Left colon (tissue), 2 donors: ENCODE measurements at regions not wholly inside any gene's neighbourhood (a gene's known extent, or its start where the extent isn't known, plus 50 kb on each side); places are given as distances from the start of the nearest gene placed in this dataset.

ENCODE experiments used
- ATAC-seq: fragments of 200-7000 bp; cut with Tn5 transposase; one replicate; pipeline ENCODE4 v1.9.1; 2020; ENCODE audit warnings: mild to moderate bottlenecking, moderate library complexity
- DNase-seq, 2 donors: peaks; one replicate each; pipeline ENCODE4 v3.0.0-alpha.2; 2020
- intact Hi-C, 2 donors: fragments of 100-400 bp; cut with DNase I in 1 of 2; cut with micrococcal nuclease in 1 of 2; formaldehyde crosslinking; loops; one replicate each; pipeline versions ENCODE4 v1.11.2 to v1.14.0; 2022; cut with DNase I, micrococcal nuclease
- donor health status: DM: no; HTN: no; CAD: no.
- donor health status: DM: yes; HTN: yes; CAD: no.

DNA sequence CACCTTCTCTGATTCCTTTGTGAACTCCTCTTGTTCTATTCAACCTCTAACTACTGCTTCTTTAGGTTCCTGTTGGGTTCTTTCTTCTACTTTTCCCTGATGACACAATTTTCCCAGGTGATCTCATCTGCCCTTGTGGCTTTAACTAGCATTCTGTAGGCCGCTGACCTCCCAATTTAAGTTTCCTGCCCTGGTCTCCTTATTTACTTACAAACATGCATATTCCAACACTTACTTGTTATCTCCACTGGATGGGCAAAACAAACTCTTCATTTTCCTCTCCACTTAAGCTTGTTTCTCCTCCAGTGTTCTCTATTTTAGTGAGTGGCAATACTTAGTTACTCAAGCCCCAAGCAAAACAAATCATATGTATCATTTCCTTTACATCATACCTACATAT, 734.5 kb downstream of the METTL15 start:
- DNase-seq (no peak), ATAC-seq (no peak)
- intact Hi-C loops, result no loop called here

DNA sequence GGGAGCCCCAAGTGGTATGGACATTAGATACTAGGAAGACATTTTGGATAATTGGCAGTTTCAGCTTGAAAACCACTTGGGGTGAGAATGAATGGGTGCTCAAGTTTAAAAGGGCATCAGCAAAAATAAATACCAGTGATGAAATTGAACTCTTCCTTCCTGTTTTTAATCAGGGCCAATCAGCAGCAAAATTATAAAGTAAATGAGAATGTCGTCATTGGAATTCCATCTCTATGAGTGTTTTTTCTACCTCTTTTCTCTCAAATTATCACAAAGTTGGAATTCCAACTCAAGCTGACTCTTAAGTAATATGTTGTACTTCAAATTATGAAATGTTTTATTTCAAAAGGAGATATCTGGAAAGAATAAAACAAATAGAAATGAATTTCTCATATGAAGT, 730.6 kb downstream of the METTL15 start:
- intact Hi-C loops, result no loop called here
- DNase-seq, result no peak
- no peak for ATAC-seq

DNA sequence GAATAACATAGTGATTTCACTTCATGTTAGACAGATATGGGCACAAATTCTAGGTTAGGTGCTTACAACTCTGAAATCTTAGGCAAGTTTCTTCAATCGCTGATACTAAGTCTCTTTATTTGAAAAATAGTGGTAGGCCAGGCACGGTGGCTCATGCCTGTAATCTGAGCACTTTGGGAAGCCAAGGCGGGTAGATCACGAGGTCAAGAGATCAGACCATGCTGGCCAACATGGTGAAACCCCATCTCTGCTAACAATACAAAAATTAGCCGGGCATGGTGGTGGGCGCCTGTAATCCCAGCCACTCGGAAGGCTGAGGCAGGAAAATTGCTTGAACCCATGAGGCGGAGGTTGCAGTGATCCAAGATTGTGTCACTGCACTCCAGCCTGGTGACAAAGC, 729.4 kb downstream of the METTL15 start:
- ATAC-seq (no peak), DNase-seq (no peak)
- intact Hi-C loops, result no loop called here

DNA sequence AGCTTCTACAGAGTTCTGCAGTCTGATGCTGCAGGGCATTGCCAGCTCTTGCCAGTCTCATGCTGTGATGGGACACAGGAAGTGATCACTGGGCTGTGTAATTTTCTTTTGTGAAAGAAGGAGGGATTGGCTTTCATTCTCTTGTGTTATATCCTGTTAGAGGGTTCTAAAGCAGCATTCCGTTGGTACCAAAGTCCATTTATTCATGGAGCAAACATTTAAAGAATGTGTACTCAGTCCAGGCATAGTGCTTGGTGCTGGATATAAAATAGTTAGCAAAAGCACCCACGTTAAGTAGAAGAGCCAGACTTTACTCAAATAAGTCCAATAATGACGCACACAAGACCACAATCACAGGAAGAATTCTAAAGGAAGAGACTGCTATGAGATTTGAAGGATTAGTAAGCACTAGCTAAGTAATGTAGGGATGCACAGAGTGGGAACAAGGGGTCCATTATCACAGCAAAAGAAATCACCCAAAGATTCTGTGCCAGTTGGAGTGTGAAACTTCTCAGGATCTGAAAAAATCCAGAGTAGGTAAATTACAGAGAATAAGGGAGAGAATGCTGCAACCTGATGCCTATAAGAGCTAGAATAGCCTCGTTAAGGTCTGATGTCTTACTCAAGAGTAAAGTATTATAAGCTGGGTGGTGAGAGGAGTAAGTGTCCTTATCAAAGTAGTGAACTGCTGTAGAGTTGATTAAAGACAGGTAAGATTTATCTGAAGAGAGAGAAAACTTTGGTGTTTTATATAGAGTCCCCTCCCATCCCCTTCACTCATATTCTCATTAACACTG, 728.3 kb downstream of the METTL15 start:
- intact Hi-C loops, result no loop called here
- DNase-seq, result no peak
- ATAC-seq, result no peak

DNA sequence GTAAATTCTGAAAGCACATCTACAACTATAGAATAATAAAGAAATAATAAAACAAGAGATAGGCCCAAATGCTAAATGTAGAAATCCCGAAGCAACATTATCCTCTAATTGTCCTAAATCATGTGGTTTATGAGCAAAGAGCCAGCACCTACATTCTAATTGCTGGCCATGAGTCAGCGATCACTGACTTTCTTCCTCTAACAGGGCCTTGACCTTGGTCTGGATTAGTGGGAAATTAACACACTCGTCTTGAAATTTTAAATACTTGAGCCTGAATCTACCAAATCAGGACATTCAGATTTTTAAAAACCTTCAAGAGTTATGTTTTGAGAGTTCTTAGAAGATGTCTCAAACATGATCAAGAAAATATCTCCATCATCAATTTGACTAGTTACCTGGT, 727.6 kb downstream of the METTL15 start:
- ATAC-seq (no peak), DNase-seq (no peak)
- intact Hi-C loops, result no loop called here

DNA sequence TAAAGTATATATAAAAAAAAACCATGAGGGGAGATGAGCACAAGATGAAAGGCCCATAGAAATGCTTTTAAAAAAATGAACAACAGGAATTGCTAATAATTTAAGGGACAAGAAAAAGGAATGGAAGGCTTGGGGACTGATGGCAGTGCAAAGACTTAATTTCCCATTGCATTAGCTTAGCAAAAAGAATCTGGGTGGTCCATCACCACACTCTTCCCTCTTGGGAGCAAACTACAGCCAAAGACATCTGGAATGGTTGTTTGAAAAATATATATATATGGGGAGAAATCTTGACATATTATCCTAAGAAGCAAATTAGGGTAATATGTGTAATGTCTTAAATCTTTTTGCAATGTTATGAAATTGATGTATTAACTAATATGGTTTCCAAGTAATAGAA, 727.1 kb downstream of the METTL15 start:
- intact Hi-C loops, result no loop called here
- no peak for DNase-seq
- ATAC-seq, result no peak

DNA sequence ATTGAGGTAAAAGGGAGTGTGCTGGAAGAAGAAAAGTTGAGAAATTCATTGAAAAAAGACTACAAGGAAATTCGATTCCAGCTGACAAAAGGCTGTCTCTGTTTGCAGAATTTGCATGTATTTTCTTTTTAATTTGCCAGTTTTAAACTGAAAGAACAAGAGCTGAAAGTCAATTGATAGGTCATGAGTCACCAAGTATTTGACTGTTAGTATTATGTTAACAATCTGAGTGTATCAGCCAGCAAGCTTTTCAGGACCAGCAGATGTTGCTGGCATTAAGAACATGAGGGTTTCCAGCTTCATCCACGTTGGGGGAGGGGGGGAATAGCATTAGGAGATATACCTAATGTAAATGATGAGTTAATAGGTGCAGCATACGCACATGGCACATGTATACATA, 726.7 kb downstream of the METTL15 start:
- no peak for DNase-seq
- intact Hi-C loops, result no loop called here
- no peak for ATAC-seq

DNA sequence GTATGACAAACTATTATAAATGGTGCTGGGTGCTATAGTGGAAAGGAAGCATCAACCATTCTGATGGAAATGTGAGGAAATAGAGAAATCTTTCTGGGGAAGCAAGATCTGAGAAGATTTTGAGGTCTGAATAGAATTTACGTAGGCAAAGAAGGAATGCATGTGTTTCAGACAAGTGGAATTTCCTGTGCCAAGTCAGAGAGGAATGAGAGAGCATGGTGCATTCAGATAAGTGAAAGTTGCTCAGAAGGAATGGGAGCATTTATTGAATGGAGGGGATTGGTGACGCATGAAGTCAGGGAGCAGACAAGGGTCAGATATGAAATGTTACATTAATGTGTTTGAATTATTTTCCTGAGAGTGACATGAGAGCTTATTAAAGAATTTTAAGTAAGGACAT, 725.5 kb downstream of the METTL15 start:
- intact Hi-C loops, result no loop called here
- no peak for DNase-seq
- no peak for ATAC-seq

DNA sequence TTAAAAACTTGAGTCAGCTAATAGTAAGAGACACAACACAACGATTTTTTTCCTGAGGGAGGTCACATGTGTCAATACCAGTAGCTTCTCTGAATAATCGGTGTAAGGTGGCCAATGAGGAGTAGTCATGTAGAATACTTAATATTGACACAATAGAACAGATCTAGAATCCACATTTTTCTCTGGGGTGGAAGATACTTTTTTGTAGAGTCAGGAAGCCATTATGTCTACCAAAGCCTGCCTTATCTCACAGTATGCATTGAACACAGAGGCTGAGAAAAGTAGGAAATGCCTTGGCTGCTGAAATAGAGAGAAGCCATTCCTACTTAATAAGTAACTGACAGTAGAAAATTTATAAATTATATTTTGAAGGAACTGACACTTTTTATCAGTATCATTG, 725.0 kb downstream of the METTL15 start:
- DNase-seq, result no peak
- ATAC-seq, result no peak
- intact Hi-C loops, result no loop called here

DNA sequence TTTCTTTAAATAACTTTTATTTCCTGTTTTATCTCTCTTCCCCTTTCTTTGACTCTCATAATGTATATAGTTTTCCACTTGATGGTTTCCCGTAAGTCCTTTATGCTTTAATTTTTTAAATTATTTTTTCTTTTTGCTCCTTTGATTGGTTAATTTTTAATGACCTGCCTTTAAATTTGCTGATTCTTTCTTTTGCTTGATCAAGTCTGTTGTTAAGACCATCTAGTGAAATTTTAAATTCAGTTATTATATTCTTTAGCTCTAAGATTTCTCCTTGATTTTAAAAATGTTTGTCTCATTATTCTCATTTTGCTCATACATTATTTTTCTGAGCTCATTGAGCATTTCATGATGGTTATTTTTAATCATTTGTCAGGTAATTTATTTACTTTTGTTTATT, 718.6 kb downstream of the METTL15 start:
- ATAC-seq (no peak), DNase-seq (no peak)
- intact Hi-C loops, result no loop called here

DNA sequence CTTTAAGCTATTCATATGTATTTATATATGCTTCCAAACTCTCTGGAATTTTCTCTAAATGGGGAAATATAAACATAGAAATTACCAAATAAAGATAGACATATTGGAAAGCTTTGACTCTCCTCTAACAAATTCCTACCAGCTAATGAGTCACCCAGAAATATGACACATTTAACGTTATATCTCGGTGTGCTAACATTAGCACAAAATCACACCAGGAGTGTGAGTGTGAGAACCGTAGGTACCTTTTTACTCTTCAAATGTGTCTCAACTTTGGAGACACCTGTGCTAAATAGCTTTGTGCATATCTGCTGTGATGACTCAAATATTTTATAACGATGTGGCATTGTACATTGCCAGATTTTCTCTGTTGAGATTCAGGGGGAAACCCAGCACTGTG, 714.4 kb downstream of the METTL15 start:
- no peak for ATAC-seq
- intact Hi-C loops, result no loop called here
- DNase-seq, result no peak

DNA sequence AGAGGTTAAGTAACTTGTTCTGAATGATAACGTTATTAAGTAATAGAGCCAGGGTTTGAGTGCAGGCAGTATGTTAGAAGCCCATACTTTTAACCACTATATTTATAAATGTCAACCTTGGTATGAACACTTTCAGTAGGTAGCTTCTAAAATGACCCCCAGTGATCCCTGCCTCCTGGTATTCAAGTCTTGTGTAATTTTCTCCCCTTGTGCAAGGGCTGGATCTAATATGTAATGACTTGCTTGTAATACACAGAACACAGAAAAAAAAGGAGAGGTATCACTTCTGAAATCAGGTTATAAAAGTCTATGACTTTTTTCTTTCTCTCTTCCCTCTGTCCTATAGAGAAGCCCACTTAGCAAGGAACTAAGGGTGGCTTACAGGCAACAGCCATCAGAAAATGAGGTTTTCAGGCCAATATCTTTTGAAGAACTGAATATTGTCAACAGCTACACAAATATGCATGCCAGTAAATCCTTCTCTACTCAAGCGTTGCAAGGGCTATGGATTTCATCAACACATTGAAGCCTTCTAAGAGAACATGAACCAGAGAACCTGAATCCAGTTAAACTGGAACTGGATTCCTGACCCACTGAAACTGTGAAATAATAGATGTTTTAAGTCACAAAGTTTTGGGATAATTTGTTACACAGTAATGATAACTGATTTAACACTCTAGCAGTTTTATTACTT, 712.3 kb downstream of the METTL15 start:
- intact Hi-C loops, result no loop called here
- ATAC-seq, result no peak
- DNase-seq, result no peak

DNA sequence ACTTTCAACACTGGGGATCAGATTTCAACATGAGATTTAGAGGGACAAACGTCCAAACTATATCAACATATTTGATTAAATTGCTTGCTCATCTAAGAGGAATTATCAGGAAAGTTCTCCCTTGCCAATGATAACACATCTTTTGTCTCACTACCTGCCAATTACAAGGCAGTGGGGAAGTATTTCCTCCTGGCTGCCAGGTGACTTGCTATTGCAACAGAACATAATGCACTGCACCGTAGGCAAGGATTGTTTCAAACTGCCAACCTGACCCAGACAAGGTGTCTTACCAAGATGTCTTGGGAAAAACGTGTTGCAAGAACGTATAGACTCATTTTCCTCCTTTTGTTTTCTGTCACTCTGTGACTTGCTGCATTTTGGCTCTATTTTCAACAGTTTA, 711.6 kb downstream of the METTL15 start:
- DNase-seq (no peak), ATAC-seq (no peak)
- intact Hi-C loops, result no loop called here

DNA sequence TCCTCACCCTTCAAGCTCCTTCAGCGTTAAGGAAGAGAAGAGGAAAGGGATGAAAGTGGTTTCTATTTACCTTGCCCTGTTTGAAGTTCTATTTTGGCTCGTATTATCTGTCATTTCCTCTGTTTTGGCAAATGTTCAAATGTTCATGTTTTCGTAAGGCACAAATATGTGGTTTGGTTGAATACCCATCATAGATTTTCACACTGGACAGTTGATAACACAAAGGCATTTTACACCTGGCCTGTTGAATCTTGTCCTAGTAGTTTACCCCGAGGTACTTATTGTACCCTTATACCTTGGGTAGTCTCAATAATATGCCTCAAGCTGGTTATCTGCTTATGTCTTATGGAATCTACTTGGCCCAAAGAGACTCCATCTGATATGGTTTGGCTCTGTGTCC, 706.9 kb downstream of the METTL15 start:
- intact Hi-C loops, result no loop called here
- DNase-seq (no peak), ATAC-seq (no peak)

DNA sequence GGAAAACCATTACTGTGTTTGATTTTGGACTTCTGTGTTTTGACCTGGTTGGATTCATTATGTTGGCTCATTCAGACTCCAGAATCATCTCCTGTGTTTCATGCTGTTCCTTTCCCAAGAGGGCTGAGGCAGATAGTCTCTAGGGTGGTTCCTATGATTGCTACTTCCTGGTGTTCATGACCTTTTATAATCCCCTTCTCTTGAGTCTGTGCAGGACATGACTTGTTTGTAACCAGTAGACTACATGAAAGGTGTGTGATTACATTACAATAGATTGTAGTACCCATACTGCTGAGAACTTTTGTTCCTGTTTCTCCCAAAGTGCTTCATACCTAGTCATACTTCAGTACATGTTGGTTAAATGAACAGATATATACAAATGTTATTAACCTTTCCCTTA, 700.6 kb downstream of the METTL15 start:
- DNase-seq, result no peak
- ATAC-seq, result no peak
- intact Hi-C loops, result no loop called here

DNA sequence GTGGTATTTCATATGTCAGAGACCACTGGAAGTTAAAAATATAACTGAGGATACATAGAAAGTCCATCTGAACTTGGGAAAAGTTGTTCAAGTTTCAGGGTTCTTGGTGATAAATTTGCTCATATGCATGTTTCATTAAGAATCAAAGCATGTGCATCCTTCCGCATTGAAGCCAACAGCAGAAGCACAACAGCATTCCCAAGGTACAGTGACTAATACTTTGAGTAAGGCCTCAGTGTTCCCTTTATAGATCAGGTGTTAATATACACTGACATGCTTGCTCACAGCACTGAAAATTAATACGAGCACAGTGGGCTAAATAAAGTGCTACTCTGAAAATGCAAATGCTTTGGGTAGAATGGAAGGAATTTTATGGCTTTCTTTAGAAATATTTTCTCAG, 691.1 kb downstream of the METTL15 start:
- no peak for ATAC-seq
- intact Hi-C loops, result no loop called here
- no peak for DNase-seq

DNA sequence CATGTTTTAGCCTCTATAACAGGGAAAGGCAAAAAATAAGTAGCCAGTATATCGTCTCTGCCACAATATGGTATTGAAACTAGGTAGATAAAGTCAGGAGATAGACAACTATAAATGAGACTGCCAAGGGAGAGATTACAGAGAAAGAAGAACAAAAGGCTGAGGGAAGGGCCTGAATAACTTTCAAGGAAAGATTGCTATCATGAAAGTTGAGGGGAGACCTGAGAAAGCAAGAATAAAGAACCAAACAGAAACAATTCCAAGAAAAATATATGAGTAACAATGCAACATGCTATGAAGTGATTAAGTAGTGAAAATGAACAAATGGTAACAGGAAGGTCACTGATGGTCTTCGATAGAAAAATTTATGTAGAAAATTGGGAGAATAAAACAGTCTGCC, 690.1 kb downstream of the METTL15 start:
- ATAC-seq, result no peak
- intact Hi-C loops, result no loop called here

DNA sequence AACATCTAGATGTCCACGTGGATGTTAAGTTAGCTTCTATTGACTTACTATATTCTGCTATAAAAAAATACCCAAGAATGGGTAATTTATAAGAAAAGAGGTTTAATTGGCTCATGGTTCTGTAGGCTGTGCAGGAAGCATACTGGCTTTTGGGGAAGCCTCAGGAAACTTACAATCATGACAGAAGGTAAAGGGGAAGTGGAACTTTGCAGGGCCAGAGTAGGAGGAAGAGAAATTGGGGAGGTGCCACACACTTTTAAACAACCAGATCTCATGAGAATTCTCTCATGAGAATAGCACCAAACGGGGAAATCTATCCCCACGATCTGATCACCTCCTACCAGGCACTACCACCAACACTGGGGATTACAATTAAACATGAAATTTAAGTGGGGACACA, 689.3 kb downstream of the METTL15 start:
- no peak for DNase-seq
- intact Hi-C loops, result no loop called here
- no peak for ATAC-seq

More for the DNA sequence above, 690.1 kb downstream of the METTL15 start:
- DNase-seq, result no peak

DNA sequence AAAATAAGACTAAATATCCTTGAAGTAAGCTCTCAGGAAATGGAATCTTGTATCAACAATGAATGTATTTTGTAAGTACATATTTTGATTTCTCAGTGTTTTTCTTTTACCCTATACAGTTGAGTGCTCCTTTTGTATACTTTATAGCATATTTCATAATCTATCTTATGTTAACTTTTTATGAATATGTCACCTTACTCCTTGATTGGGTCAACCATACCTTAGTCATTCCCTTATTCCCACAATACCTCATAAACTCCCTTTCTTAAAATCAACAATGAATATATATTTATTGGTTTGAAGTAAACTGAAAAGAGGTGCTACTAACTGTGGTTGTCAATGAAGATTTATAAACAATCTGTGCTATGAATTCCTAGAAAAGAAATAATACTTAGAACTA, 686.2 kb downstream of the METTL15 start:
- DNase-seq (no peak), ATAC-seq (no peak)
- intact Hi-C loops, result no loop called here

DNA sequence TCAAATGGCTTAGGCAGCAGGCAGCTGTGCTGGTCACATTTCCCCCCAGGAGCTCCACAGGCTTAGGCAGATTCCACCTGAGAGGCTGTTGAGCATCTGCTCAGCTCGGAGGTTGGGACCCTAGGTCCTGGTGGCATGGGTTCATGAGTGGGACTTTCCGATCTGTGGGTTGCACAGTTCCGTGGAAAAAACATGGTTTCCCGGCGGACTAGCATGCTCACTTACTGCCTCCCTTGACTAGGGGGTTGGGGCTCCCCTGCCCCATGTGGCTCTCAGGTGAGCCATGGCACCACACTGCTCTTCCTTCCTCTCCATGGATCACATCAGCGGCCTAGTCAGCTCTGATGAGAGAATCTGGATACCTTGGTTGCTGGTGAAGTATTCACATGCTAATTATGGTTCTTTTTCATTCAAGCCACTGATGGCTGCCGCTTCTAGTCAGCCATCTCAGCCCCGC, 685.1 kb downstream of the METTL15 start:
- DNase-seq (no peak), ATAC-seq (no peak)
- intact Hi-C loops, result no loop called here

DNA sequence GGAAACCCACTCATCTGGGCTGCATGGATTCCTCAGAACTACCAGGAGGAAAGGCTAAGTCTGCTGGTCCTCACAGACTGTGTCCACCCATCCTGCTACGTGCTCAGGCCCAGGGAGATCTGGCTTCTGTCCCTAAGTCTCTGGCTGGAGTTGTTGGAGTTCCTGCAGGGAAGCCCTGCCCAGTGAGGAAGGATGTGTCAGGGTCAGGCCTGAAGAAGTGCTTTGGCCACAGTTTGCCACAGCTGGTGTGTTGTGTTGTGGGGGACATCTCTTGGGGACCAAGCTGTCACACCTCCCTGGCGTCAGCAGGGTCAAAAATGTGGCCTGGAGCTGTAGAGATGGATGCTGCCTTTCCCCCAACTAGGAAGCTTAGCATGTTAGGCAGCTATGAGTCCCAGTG, 684.7 kb downstream of the METTL15 start:
- DNase-seq (no peak), ATAC-seq (no peak)
- intact Hi-C loops, result no loop called here
